CD14-positive monocyte (primary cell): ENCODE measurements at regions not wholly inside any gene's neighbourhood (a gene's known extent, or its start where the extent isn't known, plus 50 kb on each side); places are given as distances from the start of the nearest gene placed in this dataset.

Experiments used
- DNase-seq, 3 donors: peaks; one replicate each; pipeline ENCODE4 v3.0.0-alpha.2; 2011 to 2022
- H2AFZ ChIP-seq: 2 replicates; pipeline ENCODE4 v1.6.0; 2012; ENCODE audit warnings: mild to moderate bottlenecking, low read depth, low read length, inconsistent platforms; ENCODE audit not compliant: insufficient read depth, poor library complexity, severe bottlenecking
- H3K27ac ChIP-seq, 2 donors: 1 replicate in 1 of 2; 2 replicates in 1 of 2; pipeline ENCODE4 v1.5.1; 2012 to 2013; ENCODE audit warnings: low read length in 2 of 2, control low read depth in 1 of 2, inconsistent platforms in 1 of 2, low read depth in 1 of 2, mild to moderate bottlenecking in 1 of 2
- H3K27me3 ChIP-seq, 2 donors: one replicate each; pipeline versions ENCODE4 v1.6.0 to v1.6.1; 2011 to 2013; ENCODE audit warnings: low read length in 2 of 2; ENCODE audit not compliant: control insufficient read depth in 2 of 2, insufficient read depth in 2 of 2
- H3K36me3 ChIP-seq, 2 donors: replicated peaks in 1 of 2; 1 replicate in 1 of 2; 2 replicates in 1 of 2; pipeline versions ENCODE4 v1.5.1 to v1.6.1; 2012 to 2013; ENCODE audit warnings: low read length in 2 of 2, control low read depth in 1 of 2, inconsistent platforms in 1 of 2, mild to moderate bottlenecking in 1 of 2; ENCODE audit not compliant: insufficient read depth in 2 of 2, control insufficient read depth in 1 of 2
- H3K4me1 ChIP-seq, 2 donors: 1 replicate in 1 of 2; 2 replicates in 1 of 2; pipeline versions ENCODE4 v1.5.1 to v1.6.1; 2012 to 2013; ENCODE audit warnings: low read length in 2 of 2, control low read depth in 1 of 2, inconsistent platforms in 1 of 2, mild to moderate bottlenecking in 1 of 2, moderate library complexity in 1 of 2; ENCODE audit not compliant: insufficient read depth in 2 of 2, control insufficient read depth in 1 of 2
- H3K4me2 ChIP-seq: replicated peaks from 2 replicates; pipeline ENCODE3; 2012; ENCODE audit warnings: low read length, moderate library complexity, mild to moderate bottlenecking; ENCODE audit not compliant: poor library complexity, severe bottlenecking; ENCODE audit errors: extremely low read depth
- H3K4me3 ChIP-seq, 3 experiments: fragments of 200-600 bp in 1 of 3; sonication (generic) in 1 of 3; replicated peaks in 1 of 3; 1 replicate in 2 of 3; 2 replicates in 1 of 3; pipeline ENCODE4 v1.5.1; 2011 to 2013; ENCODE audit warnings: low read length in 3 of 3, mild to moderate bottlenecking in 3 of 3, control low read depth in 2 of 3, low read depth in 2 of 3, inconsistent platforms in 1 of 3, moderate library complexity in 1 of 3
- H3K79me2 ChIP-seq: 2 replicates; pipeline ENCODE4 v1.6.0; 2012; ENCODE audit warnings: mild to moderate bottlenecking, control low read depth, inconsistent platforms, low read length, moderate library complexity; ENCODE audit not compliant: insufficient read depth
- H3K9ac ChIP-seq: 2 replicates; pipeline ENCODE4 v1.6.0; 2017; ENCODE audit warnings: low read length, mild to moderate bottlenecking; ENCODE audit not compliant: insufficient read depth, poor library complexity, severe bottlenecking
- H3K9me3 ChIP-seq, 2 donors: replicated peaks in 1 of 2; 1 replicate in 1 of 2; 2 replicates in 1 of 2; pipeline versions ENCODE4 v1.5.1 to v1.6.1; 2012 to 2013; ENCODE audit warnings: low read length in 2 of 2, control low read depth in 1 of 2; ENCODE audit not compliant: control insufficient read depth in 1 of 2, insufficient read depth in 1 of 2
- H4K20me1 ChIP-seq: 2 replicates; pipeline ENCODE4 v1.6.0; 2012; ENCODE audit warnings: mild to moderate bottlenecking, low read length, control low read depth, moderate library complexity; ENCODE audit not compliant: insufficient read depth
- H3K27ac Mint-ChIP-seq, 7 donors: one replicate each; pipeline ENCODE4 v1.8.0; 2020; ENCODE audit warnings: mild to moderate bottlenecking in 7 of 7, mixed read lengths in 7 of 7, moderate library complexity in 6 of 7, inconsistent platforms in 2 of 7
- H3K27me3 Mint-ChIP-seq, 3 donors: one replicate each; pipeline ENCODE4 v1.8.0; 2021 to 2022; ENCODE audit warnings: low read depth in 3 of 3, mild to moderate bottlenecking in 3 of 3, mixed read lengths in 3 of 3, moderate library complexity in 3 of 3, inconsistent platforms in 1 of 3
- H3K36me3 Mint-ChIP-seq, 2 donors: one replicate each; pipeline ENCODE4 v1.8.0; 2020; ENCODE audit warnings: mixed read lengths in 2 of 2, inconsistent platforms in 1 of 2, mild to moderate bottlenecking in 1 of 2
- H3K4me1 Mint-ChIP-seq: one replicate; pipeline ENCODE4 v1.8.0; 2020; ENCODE audit warnings: mild to moderate bottlenecking, mixed read lengths
- H3K4me3 Mint-ChIP-seq, 2 donors: one replicate each; pipeline ENCODE4 v1.8.0; 2020; ENCODE audit warnings: mild to moderate bottlenecking in 2 of 2, mixed read lengths in 2 of 2, moderate library complexity in 1 of 2
- H3K9me3 Mint-ChIP-seq, 7 donors: one replicate each; pipeline ENCODE4 v1.8.0; 2020 to 2022; ENCODE audit warnings: mixed read lengths in 7 of 7, mild to moderate bottlenecking in 6 of 7, moderate library complexity in 6 of 7, inconsistent platforms in 2 of 7
- WGBS: methylation state at CpG from one replicate; pipeline ENCODE4 v1.1.5; 2013; ENCODE audit warnings: missing lambda C conversion rate; ENCODE audit not compliant: insufficient coverage; 5-methylcytosine and 5-hydroxymethylcytosine counted together
- intact Hi-C, 2 donors: fragments of 100-400 bp; cut with micrococcal nuclease; formaldehyde crosslinking; loops; one replicate each; pipeline versions ENCODE4 v1.15.0 to v1.15.1; 2023
- TF ChIP-seq, protein P1 (sequence below): fragments of 200-600 bp; IDR thresholded peaks from one replicate; pipeline ENCODE4 v1.8.0; 2022; ENCODE audit warnings: antibody characterized with exemption, mild to moderate bottlenecking

DNA sequence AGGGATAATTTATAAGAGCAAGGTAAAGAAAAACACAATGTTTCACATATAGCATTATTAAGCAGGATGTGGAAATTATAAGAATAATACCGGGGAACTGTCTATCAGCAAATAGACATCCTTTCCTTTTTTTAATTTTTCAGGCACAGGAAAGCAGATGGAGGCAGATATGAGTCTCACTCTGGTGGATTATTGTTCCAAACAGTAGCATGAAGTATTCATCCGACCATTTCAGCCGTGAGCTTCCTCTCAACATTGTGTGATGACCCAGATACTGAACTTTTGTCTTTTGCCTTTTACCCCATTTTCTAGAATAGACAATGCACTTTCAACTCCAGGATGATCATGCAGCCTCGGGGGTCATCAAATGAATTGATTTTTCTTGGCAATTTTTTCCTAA lies 599.8 kb downstream of the ADGRL2 start:
- H3K36me3 ChIP-seq = no peaks in the 10 kb centered on the region
- no peaks in the 10 kb centered on the region for H3K79me2 ChIP-seq
- no peak overlapping the region for H3K9ac ChIP-seq
- H3K4me2 ChIP-seq = no peak overlapping the region
- H2AFZ ChIP-seq = no peak overlapping the region
- no peaks in the 10 kb centered on the region for H3K27me3 ChIP-seq
- DNase-seq = no peak
- TF ChIP-seq, protein P1, sequence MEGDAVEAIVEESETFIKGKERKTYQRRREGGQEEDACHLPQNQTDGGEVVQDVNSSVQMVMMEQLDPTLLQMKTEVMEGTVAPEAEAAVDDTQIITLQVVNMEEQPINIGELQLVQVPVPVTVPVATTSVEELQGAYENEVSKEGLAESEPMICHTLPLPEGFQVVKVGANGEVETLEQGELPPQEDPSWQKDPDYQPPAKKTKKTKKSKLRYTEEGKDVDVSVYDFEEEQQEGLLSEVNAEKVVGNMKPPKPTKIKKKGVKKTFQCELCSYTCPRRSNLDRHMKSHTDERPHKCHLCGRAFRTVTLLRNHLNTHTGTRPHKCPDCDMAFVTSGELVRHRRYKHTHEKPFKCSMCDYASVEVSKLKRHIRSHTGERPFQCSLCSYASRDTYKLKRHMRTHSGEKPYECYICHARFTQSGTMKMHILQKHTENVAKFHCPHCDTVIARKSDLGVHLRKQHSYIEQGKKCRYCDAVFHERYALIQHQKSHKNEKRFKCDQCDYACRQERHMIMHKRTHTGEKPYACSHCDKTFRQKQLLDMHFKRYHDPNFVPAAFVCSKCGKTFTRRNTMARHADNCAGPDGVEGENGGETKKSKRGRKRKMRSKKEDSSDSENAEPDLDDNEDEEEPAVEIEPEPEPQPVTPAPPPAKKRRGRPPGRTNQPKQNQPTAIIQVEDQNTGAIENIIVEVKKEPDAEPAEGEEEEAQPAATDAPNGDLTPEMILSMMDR = no peak
- Mint-ChIP-seq H3K4me3 (no peak overlapping the region), H3K9me3 (peaks cover 0 to 7% (median 2%) of the 10 kb centered on the region in 7 donors), H3K4me1 (peaks cover 1% of the 10 kb centered on the region), H3K27ac (no peak overlapping the region), H3K27me3 (no peaks in the 10 kb centered on the region), H3K36me3 (no peaks in the 10 kb centered on the region)
- H3K4me3 ChIP-seq = no peak overlapping the region
- no peaks in the 10 kb centered on the region for H4K20me1 ChIP-seq
- H3K9me3 ChIP-seq = no peaks in the 10 kb centered on the region
- H3K27ac ChIP-seq = no peak overlapping the region
- no peaks in the 10 kb centered on the region for H3K4me1 ChIP-seq
- WGBS = 74% methylated on average over 2 of the region's 4 CpGs
- intact Hi-C loops = no loop called here

DNA sequence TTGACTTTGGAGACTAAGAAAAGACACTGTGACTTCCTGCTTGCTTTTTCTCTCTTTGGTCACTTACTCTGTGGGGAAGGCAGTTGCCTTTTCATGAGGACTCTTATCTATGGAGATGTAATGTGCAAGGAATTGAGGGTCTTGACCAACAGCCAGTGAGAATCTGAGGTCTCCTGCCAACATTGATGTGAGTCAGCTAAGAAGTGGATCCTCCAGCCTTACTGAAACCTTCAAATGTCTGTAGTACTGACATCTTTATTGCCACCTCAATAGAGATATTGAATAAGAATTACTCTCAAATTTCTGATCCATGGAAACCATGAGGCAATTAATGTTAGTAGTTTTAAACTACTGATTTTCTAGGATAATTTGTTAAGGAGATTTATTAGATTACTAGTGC lies 598.4 kb downstream of the ADGRL2 start:
- Histone ChIP-seq H3K79me2 (no peaks in the 10 kb centered on the region), H3K4me1 (no peaks in the 10 kb centered on the region), H3K36me3 (no peaks in the 10 kb centered on the region), H3K9me3 (no peaks in the 10 kb centered on the region), H3K4me2 (no peak overlapping the region), H3K4me3 (no peak overlapping the region), H3K27me3 (no peaks in the 10 kb centered on the region), H3K9ac (no peak overlapping the region), H3K27ac (no peak overlapping the region), H4K20me1 (no peaks in the 10 kb centered on the region), H2AFZ (no peak overlapping the region)
- no peak for DNase-seq
- no peak overlapping the region for H3K4me3 Mint-ChIP-seq
- peaks cover 4% of the 10 kb centered on the region for H3K4me1 Mint-ChIP-seq
- H3K27ac Mint-ChIP-seq = no peak overlapping the region
- intact Hi-C loops = no loop called here
- TF ChIP-seq, protein P1 = no peak
- no peaks in the 10 kb centered on the region for H3K36me3 Mint-ChIP-seq
- no peaks in the 10 kb centered on the region for H3K27me3 Mint-ChIP-seq
- peaks cover 0 to 7% (median 0%) of the 10 kb centered on the region in 7 donors for H3K9me3 Mint-ChIP-seq
